Endothelial cell (in vitro differentiated cells): ENCODE measurements at regions not wholly inside any gene's neighbourhood (a gene's known extent, or its start where the extent isn't known, plus 50 kb on each side); places are given as distances from the start of the nearest gene placed in this dataset.

Experiments
- DNase-seq: peaks from one replicate; pipeline ENCODE4 v3.0.0; 2021; ENCODE audit warnings: low spot score
- H3K27ac Mint-ChIP-seq: one replicate; pipeline ENCODE4 v1.8.0; 2021; ENCODE audit warnings: mixed read lengths, inconsistent platforms; ENCODE audit not compliant: unreplicated experiment
- H3K27me3 Mint-ChIP-seq: one replicate; pipeline ENCODE4 v1.8.0; 2021; ENCODE audit warnings: mild to moderate bottlenecking, moderate library complexity, mixed read lengths, inconsistent platforms; ENCODE audit not compliant: unreplicated experiment
- H3K36me3 Mint-ChIP-seq: one replicate; pipeline ENCODE4 v1.8.0; 2021; ENCODE audit warnings: mild to moderate bottlenecking, low read depth, mixed read lengths, inconsistent platforms; ENCODE audit not compliant: unreplicated experiment
- H3K4me1 Mint-ChIP-seq: one replicate; pipeline ENCODE4 v1.8.0; 2021; ENCODE audit warnings: mild to moderate bottlenecking, mixed read lengths, inconsistent platforms; ENCODE audit not compliant: unreplicated experiment
- H3K4me3 Mint-ChIP-seq: one replicate; pipeline ENCODE4 v1.8.0; 2021; ENCODE audit warnings: mild to moderate bottlenecking, mixed read lengths, inconsistent platforms; ENCODE audit not compliant: unreplicated experiment
- H3K9me3 Mint-ChIP-seq: one replicate; pipeline ENCODE4 v1.8.0; 2021; ENCODE audit warnings: mixed read lengths, inconsistent platforms; ENCODE audit not compliant: unreplicated experiment
- CTCF ChIP-seq: fragments of 200-600 bp; sonication (generic); IDR thresholded peaks from one replicate; pipeline ENCODE4 v1.5.0; 2021; ENCODE audit warnings: antibody characterized with exemption; ENCODE audit not compliant: unreplicated experiment

- H3K9me3 Mint-ChIP-seq = peaks cover 4% of the 10 kb centered on the region
- H3K4me3 Mint-ChIP-seq = no peak overlapping the region
- no peak for TF ChIP-seq CTCF
- no peak for DNase-seq
- H3K27ac Mint-ChIP-seq = no peak overlapping the region
- H3K27me3 Mint-ChIP-seq = peaks cover 13% of the 10 kb centered on the region
- no peaks in the 10 kb centered on the region for H3K36me3 Mint-ChIP-seq
- H3K4me1 Mint-ChIP-seq = peaks cover 5% of the 10 kb centered on the region
Measured at GRCh38 chr14:96671218-96671617, 126.0 kb upstream of the VRK1 start.

- Mint-ChIP-seq H3K4me1 (peaks cover under 1% of the 10 kb centered on the region), H3K4me3 (no peak overlapping the region), H3K27me3 (peaks cover 8% of the 10 kb centered on the region), H3K9me3 (peaks cover 4% of the 10 kb centered on the region), H3K36me3 (no peaks in the 10 kb centered on the region), H3K27ac (no peak overlapping the region)
- TF ChIP-seq CTCF = no peak
- DNase-seq = no peak
Measured at GRCh38 chr14:96673706-96674105, 123.5 kb upstream of the VRK1 start.

GRCh38 chr14:96674121-96674520, 123.1 kb upstream of the VRK1 start:
- no peak for TF ChIP-seq CTCF
- Mint-ChIP-seq H3K9me3 (peaks cover 4% of the 10 kb centered on the region), H3K27ac (peak overlapping the region; percentile 50), H3K36me3 (no peaks in the 10 kb centered on the region), H3K4me3 (no peak overlapping the region), H3K27me3 (peaks cover 8% of the 10 kb centered on the region), H3K4me1 (no peaks in the 10 kb centered on the region)
- no peak for DNase-seq

- no peak overlapping the region for H3K4me3 Mint-ChIP-seq
- TF ChIP-seq CTCF = no peak
- H3K4me1 Mint-ChIP-seq = peaks cover 5% of the 10 kb centered on the region
- peaks cover 8% of the 10 kb centered on the region for H3K27me3 Mint-ChIP-seq
- H3K9me3 Mint-ChIP-seq = peaks cover 4% of the 10 kb centered on the region
- DNase-seq = no peak
- no peaks in the 10 kb centered on the region for H3K36me3 Mint-ChIP-seq
- no peak overlapping the region for H3K27ac Mint-ChIP-seq
Measured at GRCh38 chr14:96676166-96676565, 121.0 kb upstream of the VRK1 start.

- no peaks in the 10 kb centered on the region for H3K9me3 Mint-ChIP-seq
- H3K27ac Mint-ChIP-seq = no peak overlapping the region
- no peak for DNase-seq
- peaks cover 5% of the 10 kb centered on the region for H3K4me1 Mint-ChIP-seq
- no peak overlapping the region for H3K4me3 Mint-ChIP-seq
- H3K27me3 Mint-ChIP-seq = peaks cover 1% of the 10 kb centered on the region
- no peak for TF ChIP-seq CTCF
- no peaks in the 10 kb centered on the region for H3K36me3 Mint-ChIP-seq
Measured at GRCh38 chr14:96681829-96682228, 115.4 kb upstream of the VRK1 start.
